Astrocyte (in vitro differentiated cells and primary cell): ENCODE measurements at regions not wholly inside any gene's neighbourhood (a gene's known extent, or its start where the extent isn't known, plus 50 kb on each side); places are given as distances from the start of the nearest gene placed in this dataset.

Experiments used
- CTCF ChIP-seq: IDR thresholded peaks from 2 replicates; pipeline ENCODE4 v1.5.1; 2011; ENCODE audit warnings: low read depth, mild to moderate bottlenecking, inconsistent platforms, low read length, moderate library complexity; ENCODE audit not compliant: insufficient read depth
- EZH2 ChIP-seq: IDR thresholded peaks from 2 replicates; pipeline ENCODE4 v1.6.1; 2012; ENCODE audit warnings: mild to moderate bottlenecking, low read length, inconsistent platforms; ENCODE audit not compliant: insufficient read depth

GRCh38 chr1:73909043-73909562 is 288.9 kb downstream of the LRRIQ3 start:
- no peak for TF ChIP-seq CTCF
- no peak for TF ChIP-seq EZH2
